ACC112 (cell line): ENCODE measurements at regions not wholly inside any gene's neighbourhood (a gene's known extent, or its start where the extent isn't known, plus 50 kb on each side); places are given as distances from the start of the nearest gene placed in this dataset.

Source experiments
- H2AFZ ChIP-seq: fragments of 200-600 bp; sonication (generic); one replicate; pipeline ENCODE4 v1.6.0; 2017; ENCODE audit warnings: antibody characterized with exemption, low read length; ENCODE audit not compliant: unreplicated experiment
- H3K27ac ChIP-seq: fragments of 200-600 bp; sonication (generic); 2 replicates; pipeline ENCODE4 v1.5.1; 2014; ENCODE audit warnings: low read depth, mild to moderate bottlenecking, antibody characterized with exemption, low read length, moderate library complexity
- H3K27me3 ChIP-seq: fragments of 200-600 bp; sonication (generic); 2 replicates; pipeline ENCODE4 v1.6.1; 2014; ENCODE audit warnings: mild to moderate bottlenecking, antibody characterized with exemption, low read length, moderate library complexity, mixed read lengths; ENCODE audit not compliant: insufficient read depth
- H3K36me3 ChIP-seq: fragments of 200-600 bp; sonication (generic); 2 replicates; pipeline ENCODE4 v1.6.1; 2016; ENCODE audit warnings: mild to moderate bottlenecking, antibody characterized with exemption, low read length, moderate library complexity, mixed read lengths; ENCODE audit not compliant: insufficient read depth
- H3K4me1 ChIP-seq: fragments of 200-600 bp; sonication (generic); one replicate; pipeline ENCODE4 v1.6.1; 2016; ENCODE audit warnings: low read length, mixed read lengths; ENCODE audit not compliant: insufficient read depth, unreplicated experiment, control insufficient read depth
- H3K4me3 ChIP-seq: fragments of 200-600 bp; sonication (generic); 2 replicates; pipeline ENCODE4 v1.5.1; 2014; ENCODE audit warnings: mild to moderate bottlenecking, low read depth, low read length
- H3K79me2 ChIP-seq: fragments of 200-600 bp; sonication (generic); one replicate; pipeline ENCODE4 v1.6.0; 2016; ENCODE audit warnings: low read length; ENCODE audit not compliant: control insufficient read depth, unreplicated experiment, insufficient read depth

DNA sequence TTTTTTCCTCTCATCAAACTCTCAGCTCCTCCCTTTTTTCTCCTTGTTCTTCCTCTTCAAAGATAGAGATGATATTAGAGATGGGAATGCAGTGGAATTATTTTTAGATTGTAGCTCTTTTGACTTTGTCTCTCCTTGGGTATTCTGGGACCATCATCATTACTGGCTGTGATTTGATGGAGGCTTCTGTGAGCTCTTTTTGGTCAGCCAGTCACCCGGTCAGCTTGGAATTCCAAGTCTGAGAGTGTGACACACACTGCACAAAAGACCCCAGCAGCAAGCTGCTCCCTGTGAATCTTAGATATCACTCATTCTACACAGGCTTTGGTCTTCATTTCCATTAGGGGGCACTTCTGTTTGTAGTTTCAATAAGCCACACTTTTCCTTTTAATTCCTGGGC lies 51.6 kb upstream of the NEK7 start:
- Histone ChIP-seq H3K27me3 (no peaks in the 10 kb centered on the region), H3K79me2 (no peaks in the 10 kb centered on the region), H3K4me1 (peaks cover 12% of the 10 kb centered on the region), H3K4me3 (no peak overlapping the region), H3K36me3 (no peaks in the 10 kb centered on the region), H2AFZ (no peak overlapping the region), H3K27ac (no peak overlapping the region)

DNA sequence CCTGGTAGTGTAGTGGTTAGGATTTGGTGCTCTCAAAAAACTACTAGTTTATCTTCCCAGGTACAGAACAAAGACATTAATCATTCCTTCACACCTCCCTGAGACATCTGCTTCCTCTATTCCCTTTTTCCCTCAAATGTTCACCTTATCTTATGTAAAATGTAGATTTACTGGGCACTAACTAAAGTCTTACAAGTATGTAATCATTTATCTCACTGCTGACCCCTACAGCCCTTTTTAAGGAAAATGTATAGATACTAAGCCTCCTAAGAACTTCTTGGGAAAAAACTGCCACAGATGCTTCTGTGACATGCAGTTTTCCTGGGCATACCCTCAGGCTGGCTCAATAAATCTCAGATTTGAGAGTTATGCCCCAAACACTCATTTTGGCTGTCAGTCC lies 50.8 kb upstream of the NEK7 start:
- H3K27ac ChIP-seq, result no peak overlapping the region
- H3K4me1 ChIP-seq, result peaks cover 12% of the 10 kb centered on the region
- no peaks in the 10 kb centered on the region for H3K79me2 ChIP-seq
- H3K4me3 ChIP-seq, result no peak overlapping the region
- no peak overlapping the region for H2AFZ ChIP-seq
- no peaks in the 10 kb centered on the region for H3K27me3 ChIP-seq
- no peaks in the 10 kb centered on the region for H3K36me3 ChIP-seq
